DND-41 (cell line): ENCODE measurements at regions not wholly inside any gene's neighbourhood (a gene's known extent, or its start where the extent isn't known, plus 50 kb on each side); places are given as distances from the start of the nearest gene placed in this dataset.

Source experiments
- ATAC-seq: fragments of 200-7000 bp; cut with Tn5 transposase; 3 replicates; pipeline ENCODE4 v1.9.1; 2021; ENCODE audit warnings: low read depth; ENCODE audit not compliant: insufficient read depth
- DNase-seq: peaks from one replicate; pipeline ENCODE4 v3.0.0-alpha.2; 2020
- H2AFZ ChIP-seq: 2 replicates; pipeline ENCODE4 v1.6.0; 2012; ENCODE audit warnings: low read depth, low read length
- H3K27ac ChIP-seq: 2 replicates; pipeline ENCODE4 v1.5.1; 2012; ENCODE audit warnings: low read length, inconsistent platforms
- H3K27me3 ChIP-seq: fragments of 200-600 bp; sonication (generic); 2 replicates; pipeline ENCODE4 v1.6.0; 2012; ENCODE audit warnings: low read length, mild to moderate bottlenecking, inconsistent platforms; ENCODE audit not compliant: insufficient read depth, poor library complexity
- H3K36me3 ChIP-seq: 2 replicates; pipeline ENCODE4 v1.5.1; 2012; ENCODE audit warnings: low read length, inconsistent platforms; ENCODE audit not compliant: insufficient read depth
- H3K4me1 ChIP-seq: 2 replicates; pipeline ENCODE4 v1.5.1; 2012; ENCODE audit warnings: mild to moderate bottlenecking, low read length; ENCODE audit not compliant: insufficient read depth
- H3K4me2 ChIP-seq: 2 replicates; pipeline ENCODE4 v1.6.0; 2012; ENCODE audit warnings: mild to moderate bottlenecking, moderate library complexity, low read length, inconsistent platforms; ENCODE audit not compliant: insufficient read depth
- H3K4me3 ChIP-seq, 2 experiments: fragments of 200-600 bp in 1 of 2; shearing (Covaris generic) in 1 of 2; 2 replicates each; pipeline ENCODE4 v1.5.1; 2012 to 2016; ENCODE audit warnings: inconsistent platforms in 2 of 2, low read length in 2 of 2, mild to moderate bottlenecking in 2 of 2, low read depth in 1 of 2, moderate library complexity in 1 of 2
- H3K79me2 ChIP-seq: 2 replicates; pipeline ENCODE4 v1.6.0; 2012; ENCODE audit warnings: low read length, inconsistent platforms; ENCODE audit not compliant: insufficient read depth
- H3K9ac ChIP-seq: 2 replicates; pipeline ENCODE4 v1.6.0; 2012; ENCODE audit warnings: low read depth, mild to moderate bottlenecking, inconsistent platforms, low read length, moderate library complexity
- H3K9me3 ChIP-seq: 2 replicates; pipeline ENCODE4 v1.5.1; 2012; ENCODE audit warnings: low read length, moderate library complexity, mild to moderate bottlenecking, inconsistent platforms; ENCODE audit not compliant: insufficient read depth, severe bottlenecking
- H4K20me1 ChIP-seq: 2 replicates; pipeline ENCODE4 v1.6.0; 2012; ENCODE audit warnings: low read length; ENCODE audit not compliant: insufficient read depth
- EZH2 ChIP-seq: IDR thresholded peaks from 3 replicates; pipeline ENCODE4 v1.6.1; 2012; ENCODE audit warnings: borderline replicate concordance, low read depth, mild to moderate bottlenecking, moderate library complexity, low read length, inconsistent platforms; ENCODE audit not compliant: severe bottlenecking
- TF ChIP-seq, protein P1 (sequence below): IDR thresholded peaks from 2 replicates; pipeline ENCODE4 v1.5.1; 2012; ENCODE audit warnings: borderline replicate concordance, low read length, moderate library complexity, mild to moderate bottlenecking; ENCODE audit not compliant: poor library complexity, severe bottlenecking; ENCODE audit errors: extremely low read depth

DNA sequence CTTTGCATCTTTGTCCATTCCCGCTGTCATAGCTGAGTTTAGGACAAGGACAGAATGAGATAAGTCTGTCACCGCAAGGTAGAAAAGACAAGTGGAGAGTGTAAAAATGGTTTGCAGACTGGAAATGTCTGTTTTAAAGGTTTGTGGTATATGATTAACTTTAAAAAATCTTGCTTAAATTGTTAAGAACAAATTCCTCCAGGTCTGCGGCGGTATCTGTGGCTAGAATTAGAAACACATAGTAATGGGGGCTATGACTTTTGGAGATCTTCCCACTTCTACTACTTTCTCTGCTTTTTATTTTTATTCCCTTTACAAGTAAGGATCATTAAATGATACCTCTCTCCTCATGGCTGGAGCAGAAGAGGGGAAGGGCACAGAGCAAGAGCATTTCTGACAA is 92.2 kb downstream of the MID1IP1 start:
- no peak overlapping the region for H3K4me3 ChIP-seq
- H3K27me3 ChIP-seq = no peaks in the 10 kb centered on the region
- H3K9ac ChIP-seq = no peak overlapping the region
- no peaks in the 10 kb centered on the region for H3K36me3 ChIP-seq
- no peaks in the 10 kb centered on the region for H4K20me1 ChIP-seq
- H3K27ac ChIP-seq = no peak overlapping the region
- H3K4me1 ChIP-seq = peaks cover 41% of the 10 kb centered on the region
- H2AFZ ChIP-seq = no peak overlapping the region
- no peak overlapping the region for H3K4me2 ChIP-seq
- DNase-seq = no peak
- ATAC-seq = no peak
- no peaks in the 10 kb centered on the region for H3K9me3 ChIP-seq
- no peaks in the 10 kb centered on the region for H3K79me2 ChIP-seq
- no peak for TF ChIP-seq EZH2
- TF ChIP-seq, protein P1, sequence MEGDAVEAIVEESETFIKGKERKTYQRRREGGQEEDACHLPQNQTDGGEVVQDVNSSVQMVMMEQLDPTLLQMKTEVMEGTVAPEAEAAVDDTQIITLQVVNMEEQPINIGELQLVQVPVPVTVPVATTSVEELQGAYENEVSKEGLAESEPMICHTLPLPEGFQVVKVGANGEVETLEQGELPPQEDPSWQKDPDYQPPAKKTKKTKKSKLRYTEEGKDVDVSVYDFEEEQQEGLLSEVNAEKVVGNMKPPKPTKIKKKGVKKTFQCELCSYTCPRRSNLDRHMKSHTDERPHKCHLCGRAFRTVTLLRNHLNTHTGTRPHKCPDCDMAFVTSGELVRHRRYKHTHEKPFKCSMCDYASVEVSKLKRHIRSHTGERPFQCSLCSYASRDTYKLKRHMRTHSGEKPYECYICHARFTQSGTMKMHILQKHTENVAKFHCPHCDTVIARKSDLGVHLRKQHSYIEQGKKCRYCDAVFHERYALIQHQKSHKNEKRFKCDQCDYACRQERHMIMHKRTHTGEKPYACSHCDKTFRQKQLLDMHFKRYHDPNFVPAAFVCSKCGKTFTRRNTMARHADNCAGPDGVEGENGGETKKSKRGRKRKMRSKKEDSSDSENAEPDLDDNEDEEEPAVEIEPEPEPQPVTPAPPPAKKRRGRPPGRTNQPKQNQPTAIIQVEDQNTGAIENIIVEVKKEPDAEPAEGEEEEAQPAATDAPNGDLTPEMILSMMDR = no peak

DNA sequence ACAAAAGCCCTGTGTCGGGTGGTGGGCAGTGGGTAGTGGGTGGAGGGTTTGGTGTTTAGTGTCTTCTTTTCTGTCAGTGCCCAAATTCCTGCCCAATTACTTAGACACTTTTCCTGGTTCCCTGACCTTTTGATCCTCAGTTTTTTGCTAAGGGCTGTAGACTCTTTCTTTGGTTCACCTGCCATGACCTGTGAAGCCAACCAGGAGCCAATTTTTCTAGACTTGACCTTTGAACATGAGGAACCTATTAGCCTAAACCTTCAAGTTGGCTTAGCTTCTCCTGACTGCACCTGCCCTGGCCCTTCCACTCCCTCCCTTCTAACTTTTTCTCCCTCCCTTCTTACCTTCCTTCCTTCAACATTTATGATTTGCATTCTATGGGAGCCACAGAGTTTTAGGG is 94.5 kb downstream of the MID1IP1 start:
- H3K27ac ChIP-seq = no peak overlapping the region
- no peaks in the 10 kb centered on the region for H3K9me3 ChIP-seq
- TF ChIP-seq, protein P1 = no peak
- no peak for TF ChIP-seq EZH2
- H3K9ac ChIP-seq = no peak overlapping the region
- peaks cover 43% of the 10 kb centered on the region for H3K4me1 ChIP-seq
- H4K20me1 ChIP-seq = no peaks in the 10 kb centered on the region
- no peak for ATAC-seq
- no peak overlapping the region for H2AFZ ChIP-seq
- no peaks in the 10 kb centered on the region for H3K79me2 ChIP-seq
- H3K4me3 ChIP-seq = no peak overlapping the region
- H3K4me2 ChIP-seq = no peak overlapping the region
- DNase-seq = no peak
- no peaks in the 10 kb centered on the region for H3K27me3 ChIP-seq
- no peaks in the 10 kb centered on the region for H3K36me3 ChIP-seq

DNA sequence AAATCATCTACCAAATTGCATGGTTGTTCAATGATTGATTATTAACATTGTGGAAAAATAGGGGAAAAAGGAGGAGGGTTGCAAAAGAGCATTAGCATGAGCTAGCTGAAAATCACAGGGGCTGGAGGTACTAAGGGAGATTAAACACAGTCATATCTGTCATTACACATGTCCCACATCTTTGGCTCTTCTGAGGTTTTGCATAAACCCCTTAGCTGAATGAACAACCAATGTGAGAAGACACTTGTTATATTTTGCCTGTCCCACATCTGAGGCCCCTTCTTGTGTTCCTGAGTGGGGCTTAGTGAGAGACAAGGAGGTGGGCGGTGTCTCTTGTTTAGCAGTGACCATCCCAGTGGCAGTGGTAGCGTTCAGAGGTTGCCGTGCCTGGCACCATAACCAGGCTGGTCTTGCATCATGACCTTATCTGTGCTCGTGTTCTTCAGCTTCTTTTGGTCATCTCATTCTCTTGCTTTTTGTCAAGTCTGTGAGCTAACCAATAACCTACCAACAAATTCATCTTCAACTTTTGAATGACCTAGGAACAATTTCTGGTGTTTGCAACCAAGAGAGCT is 95.6 kb downstream of the MID1IP1 start:
- no peak for TF ChIP-seq EZH2
- TF ChIP-seq, protein P1 = no peak
- H3K27ac ChIP-seq = peak overlapping the region; percentile 71
- H3K79me2 ChIP-seq = no peaks in the 10 kb centered on the region
- no peak overlapping the region for H3K4me2 ChIP-seq
- DNase-seq (no peak), ATAC-seq (no peak)
- H3K9me3 ChIP-seq = no peaks in the 10 kb centered on the region
- no peaks in the 10 kb centered on the region for H3K27me3 ChIP-seq
- H3K4me3 ChIP-seq = no peak overlapping the region
- H4K20me1 ChIP-seq = no peaks in the 10 kb centered on the region
- peaks cover 32% of the 10 kb centered on the region for H3K4me1 ChIP-seq
- no peak overlapping the region for H2AFZ ChIP-seq
- H3K36me3 ChIP-seq = no peaks in the 10 kb centered on the region
- H3K9ac ChIP-seq = no peak overlapping the region

DNA sequence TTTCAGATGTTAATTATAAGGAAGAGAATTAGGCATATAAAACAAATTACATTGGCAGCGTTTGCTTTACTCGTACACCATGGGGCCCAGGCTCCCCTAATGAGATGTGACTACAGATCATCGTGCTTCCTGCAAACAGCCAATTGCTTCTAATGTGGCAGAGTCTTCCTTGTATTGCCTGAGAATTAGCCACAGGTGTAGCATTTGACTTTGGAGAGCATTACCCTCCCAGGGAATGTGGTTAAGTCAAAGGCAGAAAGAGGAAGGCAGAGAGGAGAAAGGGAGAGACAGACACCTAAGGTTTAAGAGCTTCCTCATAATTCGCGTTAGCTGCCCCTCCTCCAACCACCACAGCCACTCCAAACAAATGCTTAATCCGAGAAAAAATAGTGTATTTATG is 97.0 kb downstream of the MID1IP1 start:
- Histone ChIP-seq H3K79me2 (no peaks in the 10 kb centered on the region), H3K27me3 (no peaks in the 10 kb centered on the region), H2AFZ (no peak overlapping the region), H3K9me3 (no peaks in the 10 kb centered on the region), H4K20me1 (no peaks in the 10 kb centered on the region), H3K4me3 (no peak overlapping the region), H3K36me3 (no peaks in the 10 kb centered on the region), H3K4me1 (peaks cover 25% of the 10 kb centered on the region), H3K27ac (peak overlapping the region; percentile 67), H3K4me2 (peak overlapping the region; percentile 49; the same call in 1 of the 2 replicates), H3K9ac (no peak overlapping the region; the same call in 1 of the 2 replicates)
- no peak for TF ChIP-seq EZH2
- TF ChIP-seq, protein P1 = no peak
- DNase-seq (peak; percentile 64), ATAC-seq (peak; percentile 94)
